Endothelial cell of umbilical vein (primary cell): ENCODE measurements at regions not wholly inside any gene's neighbourhood (a gene's known extent, or its start where the extent isn't known, plus 50 kb on each side); places are given as distances from the start of the nearest gene placed in this dataset.

Experiments used
- BruUV-seq: library from RNA; stranded (reverse); fragments of 400-500 nt; replicated peaks from 2 replicates; lab custom pipeline; 2021; lab: Mats Ljungman, UMichigan
- CTCF ChIA-PET: fragments of 300-600, 350-600 bp; sonication (Branson Sonifier 250); formaldehyde crosslinking; loops from one replicate; lab custom pipeline; 2021; ENCODE audit warnings: antibody characterized with exemption, inconsistent platforms; lab: Charles Lee
- POLR2A ChIA-PET: fragments of 300-600, 350-600 bp; sonication (Branson Sonifier 250); formaldehyde crosslinking; loops from one replicate; lab custom pipeline; 2021; ENCODE audit warnings: antibody characterized with exemption, inconsistent platforms; lab: Charles Lee
- DNase-seq: peaks from one replicate; pipeline ENCODE4 v3.0.0-alpha.2; 2011; ENCODE audit warnings: low read depth, low spot score
- FAIRE-seq: peaks from 2 replicates; lab custom pipeline; 2011; peaks lifted over from hg19 to GRCh38; lab: Jason Lieb, UNC
- H2AFZ ChIP-seq: 2 replicates; pipeline ENCODE4 v1.6.0; 2012; ENCODE audit warnings: low read depth, low read length, control low read depth, inconsistent platforms
- H3K27ac ChIP-seq: 2 replicates; pipeline ENCODE4 v1.5.1; 2011; ENCODE audit warnings: low read depth, mild to moderate bottlenecking, control low read depth, low read length, moderate library complexity; ENCODE audit not compliant: insufficient read depth
- H3K27me3 ChIP-seq, 2 experiments: 2 replicates each; pipeline versions ENCODE4 v1.6.0 to v1.6.1; 2011; ENCODE audit warnings: low read length in 2 of 2, mixed read lengths in 1 of 2; ENCODE audit not compliant: control insufficient read depth in 2 of 2, insufficient read depth in 2 of 2
- H3K36me3 ChIP-seq, 2 experiments: 2 replicates in 1 of 2; 3 replicates in 1 of 2; pipeline ENCODE4 v1.5.1; 2011; ENCODE audit warnings: low read length in 2 of 2, mild to moderate bottlenecking in 1 of 2, moderate library complexity in 1 of 2; ENCODE audit not compliant: control insufficient read depth in 2 of 2, insufficient read depth in 2 of 2; ENCODE audit errors: extremely low read depth in 1 of 2
- H3K4me1 ChIP-seq: 3 replicates; pipeline ENCODE4 v1.5.1; 2011; ENCODE audit warnings: mild to moderate bottlenecking, low read length; ENCODE audit not compliant: control insufficient read depth, insufficient read depth; ENCODE audit errors: extremely low read depth
- H3K4me2 ChIP-seq: 2 replicates; pipeline ENCODE4 v1.6.1; 2011; ENCODE audit warnings: low read length, control low read depth, mixed read lengths; ENCODE audit not compliant: insufficient read depth
- H3K4me3 ChIP-seq, 3 experiments: fragments of 200-600 bp in 1 of 3; sonication (generic), shearing (Covaris generic) in 1 of 3; replicated peaks in 1 of 3; 2 replicates each; pipeline ENCODE4 v1.5.1; 2011 to 2016; ENCODE audit warnings: control low read depth in 3 of 3, low read length in 3 of 3, mild to moderate bottlenecking in 2 of 3, inconsistent platforms in 1 of 3, low read depth in 1 of 3, moderate library complexity in 1 of 3; ENCODE audit not compliant: insufficient read depth in 1 of 3
- H3K79me2 ChIP-seq: 2 replicates; pipeline ENCODE4 v1.6.0; 2012; ENCODE audit warnings: low read length, inconsistent platforms; ENCODE audit not compliant: control insufficient read depth, insufficient read depth
- H3K9ac ChIP-seq: replicated peaks from 2 replicates; pipeline ENCODE3; 2011; ENCODE audit warnings: low read length, control low read depth; ENCODE audit not compliant: insufficient read depth; ENCODE audit errors: extremely low read depth
- H3K9me1 ChIP-seq: replicated peaks from 3 replicates; pipeline ENCODE4 v1.6.0; 2011; ENCODE audit warnings: mild to moderate bottlenecking, low read length; ENCODE audit not compliant: control insufficient read depth, insufficient read depth; ENCODE audit errors: extremely low read depth
- H3K9me3 ChIP-seq: replicated peaks from 2 replicates; pipeline ENCODE4 v1.5.1; 2012; ENCODE audit warnings: low read length, inconsistent platforms; ENCODE audit not compliant: control insufficient read depth, insufficient read depth
- H4K20me1 ChIP-seq: replicated peaks from 2 replicates; pipeline ENCODE3; 2011; ENCODE audit warnings: mild to moderate bottlenecking, low read length; ENCODE audit not compliant: control insufficient read depth, insufficient read depth; ENCODE audit errors: extremely low read depth
- CTCF ChIP-seq, 2 donors: IDR thresholded peaks; 1 replicate in 1 of 2; 2 replicates in 1 of 2; pipeline ENCODE4 v1.5.1; 2011; ENCODE audit warnings: low read length in 2 of 2, mild to moderate bottlenecking in 2 of 2, moderate library complexity in 2 of 2, control low read depth in 1 of 2, inconsistent platforms in 1 of 2, low read depth in 1 of 2; ENCODE audit not compliant: insufficient read depth in 1 of 2; ENCODE audit errors: extremely low read depth in 1 of 2
- EZH2 ChIP-seq: IDR thresholded peaks from 2 replicates; pipeline ENCODE4 v1.6.1; 2012; ENCODE audit warnings: borderline replicate concordance, low read depth, mild to moderate bottlenecking, moderate library complexity, low read length, inconsistent platforms; ENCODE audit not compliant: severe bottlenecking
- FOS ChIP-seq: IDR thresholded peaks from 2 replicates; pipeline ENCODE4 v1.6.1; 2011; ENCODE audit warnings: mild to moderate bottlenecking, low read length, moderate library complexity, borderline replicate concordance; ENCODE audit not compliant: insufficient read depth
- GATA2 ChIP-seq: IDR thresholded peaks from 2 replicates; pipeline ENCODE4 v1.7.0; 2011; ENCODE audit warnings: low read depth, mild to moderate bottlenecking, moderate library complexity, mixed read lengths, low read length; ENCODE audit not compliant: insufficient read length, insufficient read depth
- JUN ChIP-seq: IDR thresholded peaks from 2 replicates; pipeline ENCODE4 v1.6.1; 2011; ENCODE audit warnings: borderline replicate concordance, low read depth; ENCODE audit not compliant: insufficient read length, insufficient read depth
- MAX ChIP-seq: IDR thresholded peaks from 2 replicates; pipeline ENCODE4 v1.6.1; 2011; ENCODE audit not compliant: insufficient read depth, insufficient read length
- MYC ChIP-seq: IDR thresholded peaks from one replicate; pipeline ENCODE4 v1.6.1; 2011; ENCODE audit warnings: mild to moderate bottlenecking, low read depth, low read length
- POLR2A ChIP-seq: IDR thresholded peaks from 2 replicates; pipeline ENCODE4 v1.6.1; 2012; ENCODE audit warnings: low read depth, mild to moderate bottlenecking, control low read depth, low read length
- POLR2AphosphoS5 ChIP-seq: IDR thresholded peaks from 2 replicates; pipeline ENCODE4 v1.6.1; 2012; ENCODE audit warnings: low read depth, mild to moderate bottlenecking, control low read depth, low read length, moderate library complexity; ENCODE audit not compliant: insufficient read depth
- dilution Hi-C: fragments of 300-500 bp; cut with MboI; formaldehyde crosslinking; loops from one replicate; pipeline ENCODE4 v1.15.0; 2019; ENCODE audit warnings: low sequenced_read_pairs; ENCODE audit not compliant: extremely low pct_ligation_motif_present
- intact Hi-C: fragments of 100-400 bp; cut with micrococcal nuclease; formaldehyde crosslinking; loops from one replicate; pipeline ENCODE4 v1.10.0; 2022

- no peak for FAIRE-seq
- no peak for TF ChIP-seq POLR2A
- TF ChIP-seq POLR2AphosphoS5 = no peak
- TF ChIP-seq EZH2 = no peak
- no peak for TF ChIP-seq MYC
- no peak for TF ChIP-seq JUN
- no peak for TF ChIP-seq GATA2
- no peak for TF ChIP-seq FOS
- no peak for TF ChIP-seq MAX
- no TSS peak for BruUV-seq
- no peak overlapping the region for H3K4me3 ChIP-seq
- no peak for DNase-seq
- H2AFZ ChIP-seq = no peak overlapping the region
- no peaks in the 10 kb centered on the region for H4K20me1 ChIP-seq
- no peaks in the 10 kb centered on the region for H3K79me2 ChIP-seq
- ChIA-PET CTCF (no interaction called here), POLR2A (no interaction called here)
- no peak overlapping the region for H3K4me2 ChIP-seq
- dilution Hi-C loops (no loop called here), intact Hi-C loops (no loop called here)
- no peaks in the 10 kb centered on the region for H3K9me1 ChIP-seq
- H3K9ac ChIP-seq = no peak overlapping the region
- no peaks in the 10 kb centered on the region for H3K9me3 ChIP-seq
- H3K27ac ChIP-seq = no peak overlapping the region
- no peaks in the 10 kb centered on the region for H3K27me3 ChIP-seq
- no peaks in the 10 kb centered on the region for H3K4me1 ChIP-seq
- no peaks in the 10 kb centered on the region for H3K36me3 ChIP-seq
These were observed 214.1 kb downstream of the NUAK1 start for GRCh38 chr12:105924526-105925208.

GRCh38 chr12:105927564-105927963 is 211.2 kb downstream of the NUAK1 start:
- Histone ChIP-seq H3K9me1 (no peaks in the 10 kb centered on the region), H3K9me3 (no peaks in the 10 kb centered on the region), H3K27ac (no peak overlapping the region), H3K4me3 (no peak overlapping the region), H3K79me2 (no peaks in the 10 kb centered on the region), H3K36me3 (no peaks in the 10 kb centered on the region), H3K9ac (no peak overlapping the region), H2AFZ (no peak overlapping the region), H3K27me3 (no peaks in the 10 kb centered on the region), H3K4me2 (no peak overlapping the region), H4K20me1 (no peaks in the 10 kb centered on the region), H3K4me1 (peaks cover 7% of the 10 kb centered on the region)
- intact Hi-C loops = no loop called here
- dilution Hi-C loops = no loop called here
- ChIA-PET POLR2A (no interaction called here), CTCF (no interaction called here)
- no peak for DNase-seq
- no TSS peak for BruUV-seq
- no peak for FAIRE-seq
- TF ChIP-seq FOS (no peak), MYC (no peak), POLR2AphosphoS5 (no peak), MAX (no peak), EZH2 (no peak), GATA2 (no peak), JUN (no peak), POLR2A (no peak), CTCF (IDR thresholded peaks at IDR 0.05; ENCODE audit: extremely low read depth in 1 of 2, insufficient read depth in 1 of 2, low read depth in 1 of 2, low read length in 2 of 2) (no peak)
